ENCODE measurements at regions not wholly inside any gene's neighbourhood (a gene's known extent, or its start where the extent isn't known, plus 50 kb on each side); places are given as distances from the start of the nearest gene placed in this dataset.

DNA sequence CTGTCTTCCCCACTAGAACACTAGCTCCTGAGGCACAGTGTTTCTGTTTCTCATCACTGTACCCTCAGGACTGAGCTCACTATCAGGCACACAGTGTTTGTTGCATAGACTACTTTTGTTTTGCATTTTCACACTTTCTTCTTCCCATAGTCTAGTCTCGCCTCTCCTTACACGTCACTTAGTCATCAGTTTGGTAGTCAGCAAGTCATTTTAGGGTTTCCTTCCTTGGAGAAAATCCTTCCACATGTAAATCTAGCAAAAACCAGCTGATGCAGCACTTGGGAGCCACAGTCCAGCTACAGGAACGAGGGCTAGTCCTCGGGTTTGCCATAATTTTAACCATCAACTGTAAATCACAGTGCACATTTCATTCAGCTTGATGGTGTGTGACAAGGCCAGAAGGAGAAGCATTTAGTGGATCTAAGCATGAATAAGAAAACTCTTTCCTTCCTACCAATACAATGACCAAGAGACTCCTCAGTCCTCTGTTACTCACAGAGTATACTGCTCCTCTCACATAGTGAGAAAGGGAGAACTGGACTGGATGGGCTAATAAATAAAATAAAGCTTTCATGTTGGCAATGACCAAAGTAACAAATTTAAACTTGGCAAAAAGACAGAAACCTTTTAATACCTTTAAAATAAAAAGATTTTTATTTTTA is 221.0 kb downstream of the KLF12 start:
- TF ChIP-seq, protein P1, sequence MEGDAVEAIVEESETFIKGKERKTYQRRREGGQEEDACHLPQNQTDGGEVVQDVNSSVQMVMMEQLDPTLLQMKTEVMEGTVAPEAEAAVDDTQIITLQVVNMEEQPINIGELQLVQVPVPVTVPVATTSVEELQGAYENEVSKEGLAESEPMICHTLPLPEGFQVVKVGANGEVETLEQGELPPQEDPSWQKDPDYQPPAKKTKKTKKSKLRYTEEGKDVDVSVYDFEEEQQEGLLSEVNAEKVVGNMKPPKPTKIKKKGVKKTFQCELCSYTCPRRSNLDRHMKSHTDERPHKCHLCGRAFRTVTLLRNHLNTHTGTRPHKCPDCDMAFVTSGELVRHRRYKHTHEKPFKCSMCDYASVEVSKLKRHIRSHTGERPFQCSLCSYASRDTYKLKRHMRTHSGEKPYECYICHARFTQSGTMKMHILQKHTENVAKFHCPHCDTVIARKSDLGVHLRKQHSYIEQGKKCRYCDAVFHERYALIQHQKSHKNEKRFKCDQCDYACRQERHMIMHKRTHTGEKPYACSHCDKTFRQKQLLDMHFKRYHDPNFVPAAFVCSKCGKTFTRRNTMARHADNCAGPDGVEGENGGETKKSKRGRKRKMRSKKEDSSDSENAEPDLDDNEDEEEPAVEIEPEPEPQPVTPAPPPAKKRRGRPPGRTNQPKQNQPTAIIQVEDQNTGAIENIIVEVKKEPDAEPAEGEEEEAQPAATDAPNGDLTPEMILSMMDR (IDR thresholded peaks at IDR 0.05), result no peak
- TF ChIP-seq POLR2A (IDR thresholded peaks at IDR 0.05) (no peak), EP300 (IDR thresholded peaks at IDR 0.05) (no peak)
